Islet of Langerhans (tissue), 1 donor: ENCODE measurements at regions not wholly inside any gene's neighbourhood (a gene's known extent, or its start where the extent isn't known, plus 50 kb on each side); places are given as distances from the start of the nearest gene placed in this dataset.
"Not testable (repeated sequence)": the region's sequence is repeated elsewhere in the genome, so short reads cannot be mapped to it uniquely, and the experiment has no call there.

Source experiments
- FAIRE-seq: peaks from one replicate; lab custom pipeline; 2011; peaks lifted over from hg19 to GRCh38; lab: Jason Lieb, UNC

- no peak for FAIRE-seq
These were observed 55.7 kb upstream of the PPARGC1A start for GRCh38 chr4:23945451-23946017.

DNA sequence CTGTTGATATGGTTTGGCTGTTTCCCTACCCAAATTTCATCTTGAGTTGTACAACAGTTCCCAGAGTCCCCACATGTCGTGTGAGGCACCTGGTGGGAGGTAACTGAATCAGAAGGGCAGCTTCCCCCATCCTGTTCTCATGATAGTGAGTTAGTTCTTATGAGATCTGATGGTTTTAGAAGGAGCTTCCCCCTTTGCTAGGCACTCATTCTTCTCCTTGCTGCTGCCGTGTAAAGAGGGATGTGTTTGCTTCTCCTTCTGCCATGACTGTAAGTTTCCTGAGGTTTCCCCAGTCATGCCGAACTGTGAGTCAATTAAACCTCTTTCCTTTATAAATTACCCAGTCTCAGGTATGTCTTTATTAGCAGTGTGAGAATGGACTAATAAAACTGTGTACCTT lies 54.7 kb upstream of the PPARGC1A start:
- FAIRE-seq, result not testable (repeated sequence)

- FAIRE-seq, result no peak
These were observed 53.6 kb upstream of the PPARGC1A start for GRCh38 chr4:23943478-23943877.

GRCh38 chr4:23942471-23942870 lies 52.6 kb upstream of the PPARGC1A start:
- FAIRE-seq, result no peak
